Activated B cell treated with CpG ODN at 0.5 μM for 24 hours (primary cell): ENCODE measurements at regions not wholly inside any gene's neighbourhood (a gene's known extent, or its start where the extent isn't known, plus 50 kb on each side); places are given as distances from the start of the nearest gene placed in this dataset.

ENCODE experiments used
- ATAC-seq: fragments of 200-7000 bp; cut with Tn5 transposase; one replicate; pipeline ENCODE4 v1.10.0; 2021; ENCODE audit warnings: low read depth, mild to moderate bottlenecking, moderate library complexity
- CTCF ChIA-PET: fragments of 350-600 bp; sonication (Branson Sonifier 250); formaldehyde crosslinking; loops from one replicate; lab custom pipeline; 2021; ENCODE audit warnings: antibody characterized with exemption; lab: Charles Lee
- POLR2A ChIA-PET: fragments of 350-600 bp; sonication (Branson Sonifier 250); formaldehyde crosslinking; loops from one replicate; lab custom pipeline; 2021; ENCODE audit warnings: antibody characterized with exemption; lab: Charles Lee
- DNase-seq: peaks from one replicate; pipeline ENCODE4 v3.0.0; 2022
- H3K27ac Mint-ChIP-seq: one replicate; pipeline ENCODE4 v1.8.0; 2020; ENCODE audit warnings: mixed read lengths
- H3K27me3 Mint-ChIP-seq: one replicate; pipeline ENCODE4 v1.8.0; 2021; ENCODE audit warnings: mixed read lengths
- H3K36me3 Mint-ChIP-seq: one replicate; pipeline ENCODE4 v1.8.0; 2021; ENCODE audit warnings: low read depth, mixed read lengths
- H3K4me1 Mint-ChIP-seq: one replicate; pipeline ENCODE4 v1.8.0; 2021; ENCODE audit warnings: mixed read lengths
- H3K4me3 Mint-ChIP-seq: one replicate; pipeline ENCODE4 v1.8.0; 2020; ENCODE audit warnings: mild to moderate bottlenecking, mixed read lengths
- H3K9me3 Mint-ChIP-seq: one replicate; pipeline ENCODE4 v1.8.0; 2020; ENCODE audit warnings: mixed read lengths
- intact Hi-C: fragments of 100-400 bp; cut with micrococcal nuclease; formaldehyde crosslinking; loops from one replicate; pipeline ENCODE4 v1.15.1; 2024
- TF ChIP-seq, protein P1 (sequence below): fragments of 200-600 bp; IDR thresholded peaks from one replicate; pipeline ENCODE4 v1.8.0; 2022; ENCODE audit warnings: antibody characterized with exemption, mild to moderate bottlenecking

GRCh38 chr16:5841974-5842373 is 744.4 kb upstream of the EEF2KMT start:
- no peak for DNase-seq
- Mint-ChIP-seq H3K27me3 (no peaks in the 10 kb centered on the region), H3K4me3 (no peak overlapping the region), H3K36me3 (no peaks in the 10 kb centered on the region), H3K4me1 (no peaks in the 10 kb centered on the region), H3K9me3 (peaks cover 3% of the 10 kb centered on the region), H3K27ac (no peak overlapping the region)
- TF ChIP-seq, protein P1, sequence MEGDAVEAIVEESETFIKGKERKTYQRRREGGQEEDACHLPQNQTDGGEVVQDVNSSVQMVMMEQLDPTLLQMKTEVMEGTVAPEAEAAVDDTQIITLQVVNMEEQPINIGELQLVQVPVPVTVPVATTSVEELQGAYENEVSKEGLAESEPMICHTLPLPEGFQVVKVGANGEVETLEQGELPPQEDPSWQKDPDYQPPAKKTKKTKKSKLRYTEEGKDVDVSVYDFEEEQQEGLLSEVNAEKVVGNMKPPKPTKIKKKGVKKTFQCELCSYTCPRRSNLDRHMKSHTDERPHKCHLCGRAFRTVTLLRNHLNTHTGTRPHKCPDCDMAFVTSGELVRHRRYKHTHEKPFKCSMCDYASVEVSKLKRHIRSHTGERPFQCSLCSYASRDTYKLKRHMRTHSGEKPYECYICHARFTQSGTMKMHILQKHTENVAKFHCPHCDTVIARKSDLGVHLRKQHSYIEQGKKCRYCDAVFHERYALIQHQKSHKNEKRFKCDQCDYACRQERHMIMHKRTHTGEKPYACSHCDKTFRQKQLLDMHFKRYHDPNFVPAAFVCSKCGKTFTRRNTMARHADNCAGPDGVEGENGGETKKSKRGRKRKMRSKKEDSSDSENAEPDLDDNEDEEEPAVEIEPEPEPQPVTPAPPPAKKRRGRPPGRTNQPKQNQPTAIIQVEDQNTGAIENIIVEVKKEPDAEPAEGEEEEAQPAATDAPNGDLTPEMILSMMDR = no peak
- ATAC-seq = no peak
- POLR2A ChIA-PET = no interaction called here
- intact Hi-C loops = no loop called here
- CTCF ChIA-PET = no interaction called here

DNA sequence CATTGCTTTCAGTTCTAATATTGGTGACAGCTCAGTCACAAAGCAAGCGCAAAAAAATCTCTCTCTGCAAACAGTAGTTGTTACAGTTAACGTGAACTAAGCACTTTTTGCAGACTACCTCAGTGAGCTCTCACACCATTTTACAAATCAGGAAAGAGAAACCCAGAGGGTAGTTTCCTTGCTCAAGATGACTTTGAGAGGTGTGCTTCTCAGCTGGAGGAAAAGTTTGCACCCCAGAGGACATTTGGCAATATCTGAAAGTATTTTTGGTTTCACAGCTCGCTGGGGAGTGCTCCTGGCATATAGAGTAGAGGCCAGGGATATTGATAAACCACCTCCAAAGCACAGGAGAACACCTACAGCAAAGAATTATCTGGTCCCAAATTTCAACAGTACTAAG is 741.1 kb upstream of the EEF2KMT start:
- ATAC-seq = no peak
- Mint-ChIP-seq H3K4me1 (no peaks in the 10 kb centered on the region), H3K36me3 (no peaks in the 10 kb centered on the region), H3K4me3 (no peak overlapping the region), H3K27me3 (no peaks in the 10 kb centered on the region), H3K9me3 (peaks cover 3% of the 10 kb centered on the region), H3K27ac (no peak overlapping the region)
- TF ChIP-seq, protein P1 = no peak
- ChIA-PET POLR2A (no interaction called here), CTCF (no interaction called here)
- intact Hi-C loops = no loop called here
- no peak for DNase-seq

- Mint-ChIP-seq H3K4me1 (no peaks in the 10 kb centered on the region), H3K27ac (no peak overlapping the region), H3K9me3 (peaks cover 1% of the 10 kb centered on the region), H3K36me3 (no peaks in the 10 kb centered on the region), H3K4me3 (no peak overlapping the region), H3K27me3 (no peaks in the 10 kb centered on the region)
- ChIA-PET POLR2A (no interaction called here), CTCF (no interaction called here)
- no peak for ATAC-seq
- no peak for DNase-seq
- TF ChIP-seq, protein P1 = no peak
- intact Hi-C loops = no loop called here
Observed at GRCh38 chr16:5838071-5838470, 740.5 kb upstream of the EEF2KMT start.

DNA sequence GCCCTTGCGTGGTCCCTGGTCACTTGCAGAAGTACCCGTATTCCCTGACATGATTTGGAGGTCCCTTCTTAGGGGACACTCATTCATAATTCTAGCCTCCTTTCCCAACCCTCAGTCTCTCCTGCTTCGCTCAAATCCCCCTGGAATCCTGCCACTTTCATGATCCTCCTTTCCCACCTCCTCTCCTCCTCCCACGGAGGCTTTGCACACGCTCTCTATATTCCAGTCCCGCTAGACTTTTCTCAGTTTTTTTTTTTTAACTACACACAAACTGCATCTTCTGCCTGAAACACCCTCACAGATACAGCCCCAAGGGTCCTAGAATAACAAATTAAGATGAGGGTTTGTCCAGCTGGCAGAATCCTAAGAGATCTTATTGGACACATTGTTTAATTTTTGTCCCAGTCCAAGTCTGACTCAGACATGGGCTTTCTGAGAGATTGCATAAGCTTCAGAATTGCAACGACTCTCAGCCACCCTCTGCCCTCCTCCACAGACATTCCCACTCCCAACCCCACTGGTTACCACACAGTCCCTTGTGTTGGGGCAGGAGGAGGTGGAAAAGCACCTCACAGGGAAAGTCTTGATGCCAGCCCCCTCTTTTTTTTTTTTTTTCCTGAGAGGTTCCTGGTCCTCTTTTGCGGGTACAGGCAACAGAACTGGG is 739.5 kb upstream of the EEF2KMT start:
- no peaks in the 10 kb centered on the region for H3K36me3 Mint-ChIP-seq
- H3K4me3 Mint-ChIP-seq = no peak overlapping the region
- H3K27me3 Mint-ChIP-seq = no peaks in the 10 kb centered on the region
- ATAC-seq = no peak
- POLR2A ChIA-PET = no interaction called here
- H3K27ac Mint-ChIP-seq = no peak overlapping the region
- TF ChIP-seq, protein P1 = no peak
- CTCF ChIA-PET = no interaction called here
- no peaks in the 10 kb centered on the region for H3K9me3 Mint-ChIP-seq
- intact Hi-C loops = no loop called here
- no peak for DNase-seq
- no peaks in the 10 kb centered on the region for H3K4me1 Mint-ChIP-seq

DNA sequence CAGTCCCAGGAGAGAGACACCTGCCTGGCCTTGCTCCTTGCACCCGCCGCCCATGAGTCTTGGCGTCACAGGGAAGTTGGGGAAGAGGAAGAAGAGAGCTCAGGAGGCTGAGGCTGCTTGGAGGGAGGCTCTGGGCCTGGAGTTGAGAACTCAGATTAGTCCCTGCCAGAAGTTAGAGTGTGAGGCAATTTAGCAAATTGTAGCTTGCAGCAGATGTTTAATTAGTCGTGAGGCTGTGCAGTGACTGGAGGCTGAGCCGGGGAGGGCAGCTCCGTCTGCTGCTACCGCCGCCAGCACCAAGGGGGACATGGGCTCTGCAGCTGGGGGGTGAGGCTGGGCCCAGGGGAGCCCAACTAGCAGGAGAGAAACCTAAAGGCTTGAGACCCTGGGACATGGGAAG is 738.3 kb upstream of the EEF2KMT start:
- Mint-ChIP-seq H3K4me1 (no peaks in the 10 kb centered on the region), H3K27ac (no peak overlapping the region), H3K9me3 (no peaks in the 10 kb centered on the region), H3K36me3 (no peaks in the 10 kb centered on the region), H3K4me3 (no peak overlapping the region), H3K27me3 (no peaks in the 10 kb centered on the region)
- ChIA-PET CTCF (no interaction called here), POLR2A (no interaction called here)
- no peak for DNase-seq
- TF ChIP-seq, protein P1 = no peak
- intact Hi-C loops = no loop called here
- ATAC-seq = no peak
